Activated CD8-positive, alpha-beta T cell treated with anti-CD3 and anti-CD28 coated beads for 36 hours (primary cell): ENCODE measurements at regions not wholly inside any gene's neighbourhood (a gene's known extent, or its start where the extent isn't known, plus 50 kb on each side); places are given as distances from the start of the nearest gene placed in this dataset.

ENCODE experiments used
- ATAC-seq: fragments of 200-7000 bp; cut with Tn5 transposase; one replicate; pipeline ENCODE4 v1.10.0; 2021; ENCODE audit warnings: mild to moderate bottlenecking, moderate library complexity
- CTCF ChIA-PET: fragments of 350-600 bp; sonication (Branson Sonifier 250); formaldehyde crosslinking; loops from one replicate; lab custom pipeline; 2021; ENCODE audit warnings: antibody characterized with exemption; lab: Charles Lee
- POLR2A ChIA-PET: fragments of 350-600 bp; sonication (Branson Sonifier 250); formaldehyde crosslinking; loops from one replicate; lab custom pipeline; 2021; ENCODE audit warnings: antibody characterized with exemption; lab: Charles Lee
- DNase-seq: peaks from one replicate; pipeline ENCODE4 v3.0.0-alpha.2; 2020
- H3K27ac Mint-ChIP-seq: one replicate; pipeline ENCODE4 v1.8.0; 2021; ENCODE audit warnings: mild to moderate bottlenecking, mixed read lengths
- H3K27me3 Mint-ChIP-seq: one replicate; pipeline ENCODE4 v1.8.0; 2021; ENCODE audit warnings: mixed read lengths
- H3K36me3 Mint-ChIP-seq: one replicate; pipeline ENCODE4 v1.8.0; 2021; ENCODE audit warnings: low read depth, mixed read lengths
- H3K4me1 Mint-ChIP-seq: one replicate; pipeline ENCODE4 v1.8.0; 2021; ENCODE audit warnings: low read depth, mixed read lengths
- H3K4me3 Mint-ChIP-seq: one replicate; pipeline ENCODE4 v1.8.0; 2021; ENCODE audit warnings: mild to moderate bottlenecking, moderate library complexity, mixed read lengths
- H3K9me3 Mint-ChIP-seq: one replicate; pipeline ENCODE4 v1.8.0; 2021; ENCODE audit warnings: mixed read lengths
- intact Hi-C: fragments of 100-400 bp; cut with micrococcal nuclease; formaldehyde crosslinking; loops from one replicate; pipeline ENCODE4 v1.10.0; 2022
- TF ChIP-seq, protein P1 (sequence below): fragments of 200-600 bp; IDR thresholded peaks from one replicate; pipeline ENCODE4 v1.8.0; 2022; ENCODE audit warnings: antibody characterized with exemption, mild to moderate bottlenecking

DNA sequence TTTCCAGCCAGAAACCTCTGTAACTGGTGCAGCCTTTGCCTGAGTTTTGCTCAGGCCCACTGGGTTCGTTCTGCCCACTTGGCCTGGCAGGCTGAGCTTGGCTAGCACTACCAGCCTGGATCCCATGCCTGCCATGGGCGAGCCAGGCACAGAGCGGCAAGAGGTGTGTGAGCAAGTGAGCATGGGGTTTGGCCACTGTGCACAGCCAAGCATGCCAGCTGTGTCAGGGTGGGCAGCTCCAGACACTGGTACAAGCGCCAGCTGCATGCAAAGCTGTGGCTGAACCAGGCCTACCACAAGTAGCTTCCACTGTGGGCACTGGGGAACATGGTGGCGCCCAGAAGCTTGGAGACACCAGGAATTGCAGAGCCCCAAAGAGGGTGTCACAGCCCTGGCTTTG lies 56.3 kb upstream of the LDAH start:
- H3K36me3 Mint-ChIP-seq = no peaks in the 10 kb centered on the region
- no peak overlapping the region for H3K27ac Mint-ChIP-seq
- POLR2A ChIA-PET = no interaction called here
- H3K4me3 Mint-ChIP-seq = no peak overlapping the region
- intact Hi-C loops = no loop called here
- H3K9me3 Mint-ChIP-seq = peaks cover 3% of the 10 kb centered on the region
- no peaks in the 10 kb centered on the region for H3K4me1 Mint-ChIP-seq
- no peak for ATAC-seq
- TF ChIP-seq, protein P1, sequence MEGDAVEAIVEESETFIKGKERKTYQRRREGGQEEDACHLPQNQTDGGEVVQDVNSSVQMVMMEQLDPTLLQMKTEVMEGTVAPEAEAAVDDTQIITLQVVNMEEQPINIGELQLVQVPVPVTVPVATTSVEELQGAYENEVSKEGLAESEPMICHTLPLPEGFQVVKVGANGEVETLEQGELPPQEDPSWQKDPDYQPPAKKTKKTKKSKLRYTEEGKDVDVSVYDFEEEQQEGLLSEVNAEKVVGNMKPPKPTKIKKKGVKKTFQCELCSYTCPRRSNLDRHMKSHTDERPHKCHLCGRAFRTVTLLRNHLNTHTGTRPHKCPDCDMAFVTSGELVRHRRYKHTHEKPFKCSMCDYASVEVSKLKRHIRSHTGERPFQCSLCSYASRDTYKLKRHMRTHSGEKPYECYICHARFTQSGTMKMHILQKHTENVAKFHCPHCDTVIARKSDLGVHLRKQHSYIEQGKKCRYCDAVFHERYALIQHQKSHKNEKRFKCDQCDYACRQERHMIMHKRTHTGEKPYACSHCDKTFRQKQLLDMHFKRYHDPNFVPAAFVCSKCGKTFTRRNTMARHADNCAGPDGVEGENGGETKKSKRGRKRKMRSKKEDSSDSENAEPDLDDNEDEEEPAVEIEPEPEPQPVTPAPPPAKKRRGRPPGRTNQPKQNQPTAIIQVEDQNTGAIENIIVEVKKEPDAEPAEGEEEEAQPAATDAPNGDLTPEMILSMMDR = no peak
- peaks cover 5% of the 10 kb centered on the region for H3K27me3 Mint-ChIP-seq
- CTCF ChIA-PET = no interaction called here
- no peak for DNase-seq

- H3K4me1 Mint-ChIP-seq = no peaks in the 10 kb centered on the region
- TF ChIP-seq, protein P1 = no peak
- H3K4me3 Mint-ChIP-seq = no peak overlapping the region
- DNase-seq (no peak), ATAC-seq (no peak)
- ChIA-PET POLR2A (no interaction called here), CTCF (no interaction called here)
- H3K27me3 Mint-ChIP-seq = peaks cover 8% of the 10 kb centered on the region
- intact Hi-C loops = no loop called here
- no peak overlapping the region for H3K27ac Mint-ChIP-seq
- peaks cover 4% of the 10 kb centered on the region for H3K9me3 Mint-ChIP-seq
- H3K36me3 Mint-ChIP-seq = no peaks in the 10 kb centered on the region
These were observed 55.1 kb upstream of the LDAH start for GRCh38 chr2:20877960-20878359.
